ENCODE measurements at regions not wholly inside any gene's neighbourhood (a gene's known extent, or its start where the extent isn't known, plus 50 kb on each side); places are given as distances from the start of the nearest gene placed in this dataset.

- TF ChIP-seq, protein P1, sequence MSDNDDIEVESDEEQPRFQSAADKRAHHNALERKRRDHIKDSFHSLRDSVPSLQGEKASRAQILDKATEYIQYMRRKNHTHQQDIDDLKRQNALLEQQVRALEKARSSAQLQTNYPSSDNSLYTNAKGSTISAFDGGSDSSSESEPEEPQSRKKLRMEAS (IDR thresholded peaks at IDR 0.05; ENCODE audit: low read depth, low read length): no peak
- TF ChIP-seq MYC (IDR thresholded peaks at IDR 0.05; ENCODE audit: low read depth, low read length) (no peak), POLR2A (IDR thresholded peaks at IDR 0.05; ENCODE audit: extremely low read depth, insufficient read length) (no peak), CTCF (IDR thresholded peaks at IDR 0.05; ENCODE audit: low read depth, low read length) (no peak)
- no peak overlapping the region for H3K4me3 ChIP-seq (ENCODE audit: low read depth, low read length)
- DNase-seq (ENCODE audit: low read depth): no peak
Measured at GRCh38 chrX:40827331-40827730, 92.0 kb upstream of the MED14 start.

- H3K4me3 ChIP-seq (ENCODE audit: low read depth, low read length): no peak overlapping the region
- TF ChIP-seq, protein P1 (IDR thresholded peaks at IDR 0.05; ENCODE audit: low read depth, low read length): no peak
- TF ChIP-seq CTCF (IDR thresholded peaks at IDR 0.05; ENCODE audit: low read depth, low read length): no peak
- no peak for TF ChIP-seq POLR2A (IDR thresholded peaks at IDR 0.05; ENCODE audit: extremely low read depth, insufficient read length)
- TF ChIP-seq MYC (IDR thresholded peaks at IDR 0.05; ENCODE audit: low read depth, low read length): no peak
- no peak for DNase-seq (ENCODE audit: low read depth)
Measured at GRCh38 chrX:40831750-40832149, 96.4 kb upstream of the MED14 start.

DNA sequence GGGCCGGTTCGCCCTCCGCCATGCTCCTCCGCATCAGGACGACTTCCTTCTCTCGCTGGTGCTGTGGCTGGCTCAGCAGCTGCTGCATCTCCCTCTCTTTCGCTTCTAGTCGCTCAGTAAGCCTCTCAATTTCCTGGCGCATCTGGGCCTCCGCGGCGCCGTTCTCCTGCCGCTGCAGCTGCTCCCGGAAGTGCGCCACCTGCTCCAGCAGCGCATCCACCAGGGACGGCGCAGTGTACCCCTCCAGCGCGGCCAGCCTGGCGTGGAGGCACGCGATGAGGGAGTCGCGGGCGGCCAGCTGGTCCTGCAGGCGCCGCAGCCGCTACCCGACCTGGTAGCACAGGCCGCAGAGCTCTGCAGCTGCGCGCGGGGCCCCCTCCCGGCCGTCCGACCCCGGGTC is 97.4 kb upstream of the MED14 start:
- no peak overlapping the region for H3K4me3 ChIP-seq (ENCODE audit: low read depth, low read length)

GRCh38 chrX:40834225-40834624 is 98.9 kb upstream of the MED14 start:
- H3K4me3 ChIP-seq (ENCODE audit: low read depth, low read length): no peak overlapping the region
- TF ChIP-seq, protein P1 (IDR thresholded peaks at IDR 0.05; ENCODE audit: low read depth, low read length): no peak
- TF ChIP-seq POLR2A (IDR thresholded peaks at IDR 0.05; ENCODE audit: extremely low read depth, insufficient read length): no peak
- DNase-seq (ENCODE audit: low read depth): no peak

More for the DNA sequence above, 97.4 kb upstream of the MED14 start:
- TF ChIP-seq POLR2A (IDR thresholded peaks at IDR 0.05; ENCODE audit: extremely low read depth, insufficient read length) (no peak), CTCF (IDR thresholded peaks at IDR 0.05; ENCODE audit: low read depth, low read length) (no peak), MYC (IDR thresholded peaks at IDR 0.05; ENCODE audit: low read depth, low read length) (no peak)
- TF ChIP-seq, protein P1 (IDR thresholded peaks at IDR 0.05; ENCODE audit: low read depth, low read length): no peak
- no peak for DNase-seq (ENCODE audit: low read depth)

- no peak for DNase-seq (ENCODE audit: low read depth)
- H3K4me3 ChIP-seq (ENCODE audit: low read depth, low read length): no peak overlapping the region
- no peak for TF ChIP-seq CTCF (IDR thresholded peaks at IDR 0.05; ENCODE audit: low read depth, low read length)
- TF ChIP-seq POLR2A (IDR thresholded peaks at IDR 0.05; ENCODE audit: extremely low read depth, insufficient read length): no peak
- no peak for TF ChIP-seq MYC (IDR thresholded peaks at IDR 0.05; ENCODE audit: low read depth, low read length)
- TF ChIP-seq, protein P1 (IDR thresholded peaks at IDR 0.05; ENCODE audit: low read depth, low read length): no peak
Measured at GRCh38 chrX:40835526-40835925, 100.2 kb upstream of the MED14 start.

- TF ChIP-seq, protein P1 (IDR thresholded peaks at IDR 0.05; ENCODE audit: low read depth, low read length): no peak
- DNase-seq (ENCODE audit: low read depth): no peak
- no peak overlapping the region for H3K4me3 ChIP-seq (ENCODE audit: low read depth, low read length)
Measured at GRCh38 chrX:40843643-40844042, 108.3 kb upstream of the MED14 start.

- TF ChIP-seq CTCF (IDR thresholded peaks at IDR 0.05; ENCODE audit: low read depth, low read length) (no peak), MYC (IDR thresholded peaks at IDR 0.05; ENCODE audit: low read depth, low read length) (no peak), POLR2A (IDR thresholded peaks at IDR 0.05; ENCODE audit: extremely low read depth, insufficient read length) (no peak)
- TF ChIP-seq, protein P1 (IDR thresholded peaks at IDR 0.05; ENCODE audit: low read depth, low read length): no peak
- no peak overlapping the region for H3K4me3 ChIP-seq (ENCODE audit: low read depth, low read length)
- no peak for DNase-seq (ENCODE audit: low read depth)
Measured at GRCh38 chrX:40844471-40844870, 109.1 kb upstream of the MED14 start.

All from NB4 (cell line).